HCT116 (cell line): ENCODE measurements at regions not wholly inside any gene's neighbourhood (a gene's known extent, or its start where the extent isn't known, plus 50 kb on each side); places are given as distances from the start of the nearest gene placed in this dataset.

ENCODE experiments used
- CEBPB ChIP-seq: IDR thresholded peaks from 2 replicates; pipeline ENCODE4 v1.6.1; 2012; ENCODE audit warnings: low read depth
- CTCF ChIP-seq, 3 experiments: fragments of 200-600 bp in 1 of 3; sonication (generic) in 1 of 3; IDR thresholded peaks in 2 of 3; conservative IDR thresholded peaks in 1 of 3; 2 replicates each; pipeline ENCODE4 v1.5.1; 2012 to 2017; ENCODE audit warnings: low read depth in 2 of 3, low read length in 2 of 3, antibody characterized with exemption in 1 of 3, borderline replicate concordance in 1 of 3, control low read depth in 1 of 3, mild to moderate bottlenecking in 1 of 3, mixed read lengths in 1 of 3, mixed run types in 1 of 3, moderate library complexity in 1 of 3; ENCODE audit not compliant: insufficient read depth in 1 of 3
- ELF1 ChIP-seq: IDR thresholded peaks from 2 replicates; pipeline ENCODE4 v1.6.1; 2012; ENCODE audit warnings: low read depth, borderline replicate concordance
- EZH2 ChIP-seq: fragments of 200-600 bp; sonication (generic); IDR thresholded peaks from 2 replicates; pipeline ENCODE4 v1.6.1; 2017; ENCODE audit warnings: antibody characterized with exemption, mixed run types
- EZH2phosphoT487 ChIP-seq: fragments of 200-600 bp; IDR thresholded peaks from 2 replicates; pipeline ENCODE4 v1.6.1; 2018; ENCODE audit warnings: antibody characterized with exemption, borderline replicate concordance
- POLR2A ChIP-seq: IDR thresholded peaks from 2 replicates; pipeline ENCODE4 v1.7.0; 2011; ENCODE audit warnings: borderline replicate concordance; ENCODE audit not compliant: insufficient read depth, insufficient read length; ENCODE audit errors: extremely low read depth
- POLR2AphosphoS5 ChIP-seq: IDR thresholded peaks from 2 replicates; pipeline ENCODE4 v1.6.1; 2011; ENCODE audit warnings: mild to moderate bottlenecking, low read depth, low read length, moderate library complexity
- REST ChIP-seq: IDR thresholded peaks from 2 replicates; pipeline ENCODE4 v1.6.1; 2012; ENCODE audit warnings: low read depth
- ZFX ChIP-seq: fragments of 450-650 bp; IDR thresholded peaks from 2 replicates; pipeline ENCODE4 v1.6.1; 2017
- ZNF274 ChIP-seq: fragments of 200-500 bp; sonication (Bioruptor generic); IDR thresholded peaks from 2 replicates; pipeline ENCODE4 v1.6.1; 2014; ENCODE audit warnings: mild to moderate bottlenecking, low read depth, low read length, inconsistent platforms
- TF ChIP-seq, protein P1 (sequence below): IDR thresholded peaks from 2 replicates; pipeline ENCODE4 v1.6.1; 2012

DNA sequence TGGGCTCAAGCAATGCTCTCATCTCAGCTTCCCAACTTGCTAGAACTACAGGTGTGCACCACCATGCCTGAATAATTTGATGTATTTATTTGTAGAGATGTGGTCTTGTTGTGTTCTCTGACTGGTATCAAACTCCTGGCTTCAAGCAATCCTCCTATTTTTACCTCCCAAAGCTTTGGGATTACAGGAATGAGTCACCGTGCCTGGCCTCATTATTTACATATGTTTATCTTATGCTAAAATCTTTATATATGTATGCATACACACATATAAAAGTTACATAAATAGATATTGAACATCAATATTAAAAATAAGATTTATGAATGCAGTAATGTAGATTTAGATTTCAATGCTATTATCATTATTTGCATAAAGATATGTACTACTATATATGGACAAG, 1634.5 kb upstream of the LRRTM3 start:
- no peak for TF ChIP-seq ZFX
- TF ChIP-seq POLR2A: no peak
- no peak for TF ChIP-seq CTCF (IDR thresholded peaks at IDR 0.05 in 2 of 3, conservative IDR thresholded peaks at IDR 0.05 in 1 of 3; ENCODE audit: borderline replicate concordance in 1 of 3, insufficient read depth in 1 of 3, low read depth in 2 of 3, low read length in 2 of 3)
- no peak for TF ChIP-seq EZH2
- TF ChIP-seq, protein P1, sequence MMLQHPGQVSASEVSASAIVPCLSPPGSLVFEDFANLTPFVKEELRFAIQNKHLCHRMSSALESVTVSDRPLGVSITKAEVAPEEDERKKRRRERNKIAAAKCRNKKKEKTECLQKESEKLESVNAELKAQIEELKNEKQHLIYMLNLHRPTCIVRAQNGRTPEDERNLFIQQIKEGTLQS: no peak
- no peak for TF ChIP-seq CEBPB
- TF ChIP-seq POLR2AphosphoS5: no peak
- TF ChIP-seq REST: no peak
- TF ChIP-seq EZH2phosphoT487: no peak
- TF ChIP-seq ELF1: no peak
- no peak for TF ChIP-seq ZNF274
